GM11168 (cell line): ENCODE measurements at regions not wholly inside any gene's neighbourhood (a gene's known extent, or its start where the extent isn't known, plus 50 kb on each side); places are given as distances from the start of the nearest gene placed in this dataset.

Experiments
- in situ Hi-C: fragments of 300-500 bp; cut with MboI; formaldehyde crosslinking; loops from one replicate; pipeline ENCODE4 v1.12.0; 2022; ENCODE audit warnings: low sequenced_read_pairs; ENCODE audit not compliant: unreplicated experiment

DNA sequence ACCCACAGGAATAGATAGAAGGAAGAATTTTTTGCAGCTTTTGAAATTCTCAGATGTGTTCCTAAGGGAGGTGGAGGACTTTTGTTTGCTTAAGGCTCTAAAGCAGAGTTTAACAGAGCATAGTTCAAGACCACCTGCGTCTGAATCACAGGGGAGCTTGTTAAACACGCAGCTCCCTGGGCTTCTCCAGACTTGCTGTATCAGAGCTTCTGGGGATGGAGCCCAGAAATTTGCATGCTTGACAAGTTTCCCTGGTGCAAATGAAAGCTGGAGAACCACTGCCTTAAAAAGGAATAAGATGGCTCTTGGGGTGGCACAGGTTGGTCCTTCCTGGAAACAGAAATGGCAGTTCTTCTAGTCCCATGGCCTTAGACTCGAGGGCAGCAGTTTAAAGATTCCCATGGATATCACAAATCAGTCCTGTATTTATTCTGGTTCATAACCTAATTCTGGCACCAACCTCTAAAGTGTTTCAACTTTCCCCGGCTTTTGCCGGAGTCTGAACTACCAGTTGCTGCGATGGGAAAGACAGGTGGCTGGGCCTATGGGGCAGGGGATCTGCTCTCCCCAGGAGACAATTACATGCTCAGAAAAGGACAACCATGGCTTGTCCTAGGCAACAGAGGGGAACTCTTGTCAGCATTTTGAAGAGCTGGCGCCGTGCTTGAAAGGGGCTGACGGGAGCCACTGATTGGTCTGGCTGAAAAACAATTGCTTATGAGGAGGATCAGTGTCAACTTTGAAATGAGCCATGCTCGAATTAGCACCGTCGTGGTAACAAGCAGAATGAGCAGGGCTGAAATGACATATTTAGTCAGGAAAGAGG, 599.6 kb downstream of the CCDC171 start:
- in situ Hi-C loops = no loop called here

DNA sequence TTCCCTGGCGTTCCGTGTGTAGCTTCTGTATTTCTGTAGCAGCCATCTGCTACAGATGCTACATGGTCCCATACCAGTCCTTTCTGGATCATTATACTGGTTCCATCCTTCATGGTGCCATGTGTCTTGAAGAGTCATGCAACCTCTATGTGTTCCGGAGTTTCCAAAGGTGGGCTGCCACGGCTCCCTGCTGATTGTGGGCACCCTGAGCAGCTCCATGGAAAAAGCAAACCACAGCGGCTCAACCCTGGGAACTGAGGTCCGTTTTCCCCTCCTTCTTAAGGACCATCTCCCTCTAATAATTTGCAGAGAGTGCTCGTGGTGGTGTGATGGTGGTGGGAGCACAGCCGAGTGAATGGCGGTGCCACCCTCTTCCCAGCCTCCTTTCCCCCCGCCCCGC, 600.4 kb downstream of the CCDC171 start:
- in situ Hi-C loops = no loop called here

DNA sequence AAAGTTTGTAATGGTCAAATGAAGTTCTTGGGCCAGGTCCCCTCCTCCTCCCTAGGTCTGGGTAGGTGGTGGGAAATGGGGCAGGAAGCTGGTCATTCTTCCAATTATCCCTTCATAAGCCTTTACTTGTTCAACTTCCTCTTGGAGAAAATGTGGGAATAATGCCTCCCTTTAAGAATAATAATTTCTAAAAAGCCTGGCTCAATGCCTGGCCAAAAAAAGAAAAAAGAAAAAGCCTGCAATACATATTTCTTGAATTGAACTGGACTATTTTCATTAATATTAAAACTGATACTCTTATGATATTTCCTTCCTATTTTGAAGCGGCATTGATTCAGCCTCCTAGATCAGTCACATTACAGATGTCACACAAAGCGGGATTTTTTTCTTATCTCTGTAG, 600.9 kb downstream of the CCDC171 start:
- in situ Hi-C loops = no loop called here

DNA sequence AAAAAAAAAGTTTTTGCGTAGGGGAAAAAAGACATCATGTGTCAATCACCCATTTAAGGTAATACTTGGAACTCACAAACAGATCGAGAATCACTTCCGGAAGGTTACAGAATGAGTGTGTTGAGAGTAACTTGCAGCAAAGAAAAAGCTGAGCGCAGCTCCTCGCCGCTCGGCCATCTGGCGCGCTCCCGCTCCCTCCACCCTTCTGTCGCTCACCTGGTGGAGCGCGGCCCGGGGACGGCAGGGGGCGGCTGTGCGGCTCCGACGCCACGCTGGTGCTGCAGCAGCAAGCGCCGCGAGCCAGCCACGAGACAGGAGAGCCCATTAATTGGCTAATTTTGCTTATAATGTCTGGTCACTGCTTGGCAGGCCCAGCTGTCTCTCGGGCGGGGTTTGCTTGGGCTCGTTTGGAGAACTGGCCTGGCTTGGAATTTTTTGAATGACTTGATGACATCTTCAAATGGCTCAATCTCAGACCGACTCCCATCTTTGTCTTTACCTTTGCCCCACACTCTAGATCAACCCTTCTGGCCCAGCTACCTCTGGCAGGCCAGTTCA, 601.8 kb downstream of the CCDC171 start:
- in situ Hi-C loops = no loop called here

GRCh38 chr9:16155878-16156277, 603.0 kb downstream of the CCDC171 start:
- in situ Hi-C loops = no loop called here

GRCh38 chr9:16157216-16157615, 604.4 kb downstream of the CCDC171 start:
- in situ Hi-C loops = no loop called here

- in situ Hi-C loops = no loop called here
Observed at GRCh38 chr9:16157651-16158050, 604.8 kb downstream of the CCDC171 start.

DNA sequence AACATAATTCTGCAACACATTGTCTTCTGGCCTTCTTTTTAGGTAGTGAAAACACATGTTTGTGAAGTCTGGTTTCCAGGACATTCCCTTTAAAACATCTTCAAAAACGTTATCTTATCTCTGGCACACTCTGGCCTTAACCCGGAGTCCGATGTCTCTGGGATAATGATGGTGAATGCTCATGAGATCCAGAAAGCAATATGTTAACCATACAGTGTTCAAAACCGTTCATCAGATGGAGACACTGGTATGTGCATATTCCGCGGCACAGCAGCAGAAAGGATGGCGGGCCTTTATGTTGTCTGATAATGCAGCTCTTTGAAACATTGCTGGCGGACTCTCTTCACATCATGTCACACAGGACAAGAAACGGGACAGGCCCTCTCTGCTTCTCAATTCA, 605.2 kb downstream of the CCDC171 start:
- in situ Hi-C loops = no loop called here

DNA sequence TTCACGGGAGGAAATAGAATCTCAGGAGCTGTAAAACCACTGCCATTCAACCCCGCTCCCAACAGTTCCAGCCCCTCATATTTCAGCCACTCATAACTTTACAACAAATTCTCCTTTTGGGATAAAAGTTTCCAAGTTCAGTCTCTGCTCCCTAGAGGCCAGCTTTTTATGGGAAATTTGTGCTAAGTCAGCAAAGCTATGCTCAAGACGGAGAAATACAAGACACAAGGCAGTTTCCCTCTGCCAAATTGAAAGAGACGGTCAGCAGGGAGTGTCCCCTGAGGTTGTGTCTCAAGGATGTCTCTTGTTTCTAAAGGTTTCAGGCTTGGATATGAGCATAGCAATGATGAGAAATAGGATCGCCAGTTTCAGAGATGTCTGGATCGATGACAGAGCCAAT, 608.6 kb downstream of the CCDC171 start:
- in situ Hi-C loops = no loop called here

GRCh38 chr9:16170119-16170518, 617.3 kb downstream of the CCDC171 start:
- in situ Hi-C loops = no loop called here

GRCh38 chr9:16171911-16172310, 619.1 kb downstream of the CCDC171 start:
- in situ Hi-C loops = no loop called here

DNA sequence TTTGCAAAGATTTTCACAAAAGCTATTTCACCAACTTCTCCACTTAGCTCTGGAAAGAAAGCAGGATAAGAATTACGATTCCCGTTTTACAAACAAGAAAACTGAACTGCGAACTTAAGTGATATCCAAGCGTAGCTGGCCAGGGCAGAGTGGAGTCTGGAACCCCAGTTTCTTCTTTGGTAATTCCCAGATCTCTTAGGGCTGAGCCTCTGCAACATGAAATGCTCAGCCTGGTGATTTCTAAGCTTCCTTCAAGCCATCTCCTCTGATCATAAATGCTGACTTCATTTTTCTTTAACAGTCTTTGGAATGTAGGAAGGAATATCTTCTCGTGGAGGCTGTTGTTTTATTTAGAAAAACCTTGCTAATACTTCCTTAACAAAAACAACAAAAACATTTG, 620.0 kb downstream of the CCDC171 start:
- in situ Hi-C loops = no loop called here

DNA sequence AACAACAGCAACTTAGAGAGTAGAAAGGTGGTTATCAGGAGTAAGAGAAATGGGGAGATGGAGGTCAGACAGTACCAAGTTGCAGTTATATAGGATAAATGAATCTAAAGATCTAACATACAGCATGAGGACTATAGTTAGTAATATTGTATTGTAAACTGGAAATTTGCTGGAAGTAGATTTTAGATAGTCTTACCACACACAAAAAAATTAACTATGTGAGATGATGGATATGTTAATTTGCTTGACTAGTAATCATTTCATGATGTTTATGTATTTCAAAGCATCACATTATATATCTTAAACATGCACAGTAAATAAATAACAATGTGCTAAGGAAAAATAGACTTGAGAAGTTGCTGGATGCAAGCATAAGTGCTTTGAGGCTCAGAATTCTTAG, 622.1 kb downstream of the CCDC171 start:
- in situ Hi-C loops = no loop called here

DNA sequence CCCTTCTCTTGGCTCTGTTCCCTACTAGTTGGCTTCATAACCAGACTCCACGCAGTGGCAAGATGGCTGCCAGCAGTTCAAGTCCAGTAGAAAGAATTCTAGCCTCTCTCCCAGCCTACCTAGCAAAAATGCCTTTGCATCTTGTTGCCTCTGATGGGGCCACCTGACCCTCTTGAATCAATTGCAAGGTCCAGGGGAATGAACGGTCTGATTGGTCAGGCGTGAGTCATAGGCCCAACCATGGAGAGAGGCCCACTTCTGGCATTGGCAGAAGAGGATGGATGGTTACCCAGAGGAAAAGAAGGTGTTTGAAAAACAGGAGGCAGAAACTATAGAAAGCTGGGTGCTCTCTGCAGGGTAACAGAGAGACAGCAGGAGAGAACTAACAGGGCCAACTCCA, 622.6 kb downstream of the CCDC171 start:
- in situ Hi-C loops = no loop called here

DNA sequence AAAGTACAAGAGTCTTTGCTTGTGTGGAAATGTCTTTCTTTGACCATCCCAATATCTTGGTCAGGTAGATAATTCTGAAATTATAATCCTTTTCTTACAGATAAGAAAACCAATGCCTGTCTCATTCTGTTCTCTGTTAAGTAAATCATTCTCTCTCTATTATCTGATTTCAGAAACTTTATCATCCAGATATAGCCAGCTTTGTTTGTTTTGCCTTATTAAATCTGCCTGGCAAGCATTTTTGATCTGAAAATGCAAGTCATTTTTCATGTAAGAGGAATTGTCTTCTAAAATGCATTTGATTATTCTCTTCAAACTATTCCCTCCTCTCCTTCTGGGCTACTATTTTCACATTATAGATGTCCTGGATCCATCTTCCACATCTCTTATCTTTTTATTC, 625.5 kb downstream of the CCDC171 start:
- in situ Hi-C loops = no loop called here

- in situ Hi-C loops = no loop called here
Observed at GRCh38 chr9:16179566-16179965, 626.7 kb downstream of the CCDC171 start.

- in situ Hi-C loops = no loop called here
Observed at GRCh38 chr9:16180091-16180490, 627.2 kb downstream of the CCDC171 start.

- in situ Hi-C loops = no loop called here
Observed at GRCh38 chr9:16180546-16180945, 627.7 kb downstream of the CCDC171 start.

GRCh38 chr9:16181539-16181938, 628.7 kb downstream of the CCDC171 start:
- in situ Hi-C loops = no loop called here

DNA sequence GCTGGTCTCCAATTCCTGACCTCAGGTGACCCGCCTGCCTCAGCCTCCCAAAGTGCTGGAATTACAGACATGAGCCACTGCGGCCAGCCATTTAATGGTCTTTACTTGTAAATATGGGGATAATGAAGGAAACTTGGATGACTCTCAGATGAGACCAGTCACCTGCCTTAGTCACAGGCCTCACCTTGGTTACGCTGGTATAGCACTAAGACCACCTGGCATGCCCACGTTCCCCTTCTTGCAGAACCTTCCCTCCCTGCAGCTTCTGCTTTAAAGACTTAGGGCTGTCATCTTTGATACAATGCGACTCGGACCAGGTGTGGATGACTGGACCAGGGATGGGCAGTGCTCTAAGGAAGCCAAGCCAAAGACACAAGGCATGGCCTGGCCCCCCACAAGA, 629.9 kb downstream of the CCDC171 start:
- in situ Hi-C loops = no loop called here

DNA sequence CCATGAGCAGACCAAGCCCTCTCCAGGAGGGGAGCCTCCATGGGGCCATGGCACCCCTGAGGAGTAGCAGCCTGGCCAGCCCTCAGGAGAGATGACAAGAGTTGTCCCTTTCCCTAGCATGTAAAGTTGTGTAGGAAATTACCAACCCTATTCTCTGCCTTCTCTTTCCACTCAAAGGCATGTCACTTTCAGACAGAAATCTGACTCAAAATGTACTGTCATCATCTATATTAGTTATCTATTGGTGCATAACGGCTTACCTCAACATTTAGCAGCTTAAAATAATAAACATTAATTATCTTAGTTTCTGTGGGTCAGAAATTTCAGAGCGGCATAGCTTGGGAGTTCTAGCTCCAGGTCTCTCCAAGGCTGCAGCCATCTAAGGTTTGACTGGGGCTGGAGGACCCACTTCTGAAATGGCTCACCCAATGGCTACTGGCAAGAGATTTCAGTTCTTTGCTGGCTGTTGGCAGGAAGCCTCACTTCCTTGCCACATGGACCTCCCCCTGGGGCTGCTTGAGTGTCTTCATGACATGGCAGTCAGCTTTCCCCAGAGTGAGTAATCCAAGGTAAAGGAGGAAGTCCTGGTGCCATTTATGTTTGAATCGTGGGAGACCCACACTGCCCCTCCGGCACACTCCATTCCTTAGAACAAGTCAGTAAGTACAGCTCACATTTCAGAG, 632.3 kb downstream of the CCDC171 start:
- in situ Hi-C loops = no loop called here

DNA sequence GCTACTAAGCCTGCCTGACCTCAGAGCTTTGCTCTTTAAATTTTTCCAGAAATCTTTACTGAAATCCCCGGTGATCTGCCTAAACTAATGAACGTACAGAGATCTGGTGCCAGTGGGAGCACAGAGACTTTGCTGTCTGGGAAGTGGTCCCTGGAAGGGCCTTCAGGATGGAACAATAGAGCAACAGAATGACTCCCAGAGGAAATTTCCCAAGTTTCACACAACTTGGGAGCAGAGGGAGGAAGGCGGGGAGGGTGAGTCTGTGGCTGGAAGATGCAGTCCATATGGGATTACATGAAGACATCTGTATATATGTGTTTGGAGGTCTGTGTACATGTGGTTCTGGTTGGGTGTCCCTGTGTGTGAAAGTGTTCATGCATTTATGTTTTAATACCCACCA, 638.3 kb downstream of the CCDC171 start:
- in situ Hi-C loops = no loop called here
